Stimulated activated CD4-positive, alpha-beta T cell treated with anti-CD3 and anti-CD28 coated beads, Interleukin-4, amount 100 ng/mL, for 24 hours (primary cell): ENCODE measurements at regions not wholly inside any gene's neighbourhood (a gene's known extent, or its start where the extent isn't known, plus 50 kb on each side); places are given as distances from the start of the nearest gene placed in this dataset.
"Not testable (repeated sequence)": the region's sequence is repeated elsewhere in the genome, so short reads cannot be mapped to it uniquely, and the experiment has no call there.

Source experiments
- DNase-seq: peaks from one replicate; pipeline ENCODE4 v3.0.0-alpha.2; 2020

- no peak for DNase-seq
These were observed 220.0 kb upstream of the ZNF217 start for GRCh38 chr20:53813636-53814035.

GRCh38 chr20:53811577-53811976, 217.9 kb upstream of the ZNF217 start:
- no peak for DNase-seq

- DNase-seq = no peak
These were observed 217.2 kb upstream of the ZNF217 start for GRCh38 chr20:53810661-53811355.

GRCh38 chr20:53809728-53810365, 216.2 kb upstream of the ZNF217 start:
- no peak for DNase-seq

GRCh38 chr20:53809217-53809616, 215.6 kb upstream of the ZNF217 start:
- DNase-seq = no peak

GRCh38 chr20:53808733-53809132, 215.1 kb upstream of the ZNF217 start:
- DNase-seq = no peak

GRCh38 chr20:53808302-53808701, 214.7 kb upstream of the ZNF217 start:
- DNase-seq = not testable (repeated sequence)

GRCh38 chr20:53806683-53807401, 213.2 kb upstream of the ZNF217 start:
- no peak for DNase-seq

GRCh38 chr20:53805895-53806384, 212.3 kb upstream of the ZNF217 start:
- no peak for DNase-seq

GRCh38 chr20:53804920-53805894, 211.6 kb upstream of the ZNF217 start:
- no peak for DNase-seq

- not testable (repeated sequence) for DNase-seq
These were observed 210.7 kb upstream of the ZNF217 start for GRCh38 chr20:53804308-53804707.

- DNase-seq = no peak
These were observed 210.0 kb upstream of the ZNF217 start for GRCh38 chr20:53803492-53804155.

GRCh38 chr20:53801609-53802370, 208.2 kb upstream of the ZNF217 start:
- no peak for DNase-seq

- no peak for DNase-seq
These were observed 207.4 kb upstream of the ZNF217 start for GRCh38 chr20:53800883-53801604.

- no peak for DNase-seq
These were observed 206.8 kb upstream of the ZNF217 start for GRCh38 chr20:53800418-53800817.

- DNase-seq = no peak
These were observed 203.4 kb upstream of the ZNF217 start for GRCh38 chr20:53797085-53797484.

GRCh38 chr20:53795170-53795569, 201.5 kb upstream of the ZNF217 start:
- no peak for DNase-seq

- DNase-seq = no peak
These were observed 201.0 kb upstream of the ZNF217 start for GRCh38 chr20:53794529-53795115.

- DNase-seq = no peak
These were observed 200.2 kb upstream of the ZNF217 start for GRCh38 chr20:53793783-53794383.
